B cell (primary cell): ENCODE measurements at regions not wholly inside any gene's neighbourhood (a gene's known extent, or its start where the extent isn't known, plus 50 kb on each side); places are given as distances from the start of the nearest gene placed in this dataset.

Experiments used
- CTCF ChIP-seq: fragments of 200-600 bp; IDR thresholded peaks from one replicate; pipeline ENCODE4 v1.8.0; 2022; ENCODE audit warnings: antibody characterized with exemption, mild to moderate bottlenecking
- EZH2 ChIP-seq: IDR thresholded peaks from 2 replicates; pipeline ENCODE4 v1.6.1; 2012; ENCODE audit warnings: borderline replicate concordance, low read depth, mild to moderate bottlenecking, moderate library complexity, low read length; ENCODE audit not compliant: insufficient read depth, poor library complexity, severe bottlenecking

- TF ChIP-seq CTCF: no peak
- no peak for TF ChIP-seq EZH2
Observed at GRCh38 chr7:36011588-36011965, 141.5 kb upstream of the EEPD1 start.
